ENCODE measurements at regions not wholly inside any gene's neighbourhood (a gene's known extent, or its start where the extent isn't known, plus 50 kb on each side); places are given as distances from the start of the nearest gene placed in this dataset.

- DNase-seq (ENCODE audit: low read depth): no peak
These were observed 88.3 kb upstream of the PLEKHG7 start for GRCh38 chr12:92614502-92614901.

- DNase-seq (ENCODE audit: low read depth): no peak
These were observed 88.8 kb upstream of the PLEKHG7 start for GRCh38 chr12:92614001-92614400.

DNA sequence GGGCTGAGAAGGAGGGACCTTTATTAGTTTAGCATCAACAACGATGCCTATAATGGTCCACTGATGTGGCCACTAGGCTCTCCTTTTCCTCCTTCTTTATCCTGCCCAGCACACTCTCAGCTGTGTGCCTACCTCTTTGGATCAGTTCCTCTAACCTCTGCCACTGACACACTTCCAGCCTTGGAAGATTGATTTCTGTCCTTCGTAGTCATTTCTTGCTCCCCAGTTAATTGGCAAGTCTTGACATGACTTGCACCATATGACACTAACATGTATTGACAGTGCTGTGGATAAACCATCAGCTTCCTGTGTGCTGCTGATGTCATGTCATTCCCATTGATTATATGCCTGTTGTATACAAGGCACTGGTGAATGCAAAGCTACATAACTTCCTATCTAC, 90.2 kb upstream of the PLEKHG7 start:
- no peak for DNase-seq (ENCODE audit: low read depth)

DNA sequence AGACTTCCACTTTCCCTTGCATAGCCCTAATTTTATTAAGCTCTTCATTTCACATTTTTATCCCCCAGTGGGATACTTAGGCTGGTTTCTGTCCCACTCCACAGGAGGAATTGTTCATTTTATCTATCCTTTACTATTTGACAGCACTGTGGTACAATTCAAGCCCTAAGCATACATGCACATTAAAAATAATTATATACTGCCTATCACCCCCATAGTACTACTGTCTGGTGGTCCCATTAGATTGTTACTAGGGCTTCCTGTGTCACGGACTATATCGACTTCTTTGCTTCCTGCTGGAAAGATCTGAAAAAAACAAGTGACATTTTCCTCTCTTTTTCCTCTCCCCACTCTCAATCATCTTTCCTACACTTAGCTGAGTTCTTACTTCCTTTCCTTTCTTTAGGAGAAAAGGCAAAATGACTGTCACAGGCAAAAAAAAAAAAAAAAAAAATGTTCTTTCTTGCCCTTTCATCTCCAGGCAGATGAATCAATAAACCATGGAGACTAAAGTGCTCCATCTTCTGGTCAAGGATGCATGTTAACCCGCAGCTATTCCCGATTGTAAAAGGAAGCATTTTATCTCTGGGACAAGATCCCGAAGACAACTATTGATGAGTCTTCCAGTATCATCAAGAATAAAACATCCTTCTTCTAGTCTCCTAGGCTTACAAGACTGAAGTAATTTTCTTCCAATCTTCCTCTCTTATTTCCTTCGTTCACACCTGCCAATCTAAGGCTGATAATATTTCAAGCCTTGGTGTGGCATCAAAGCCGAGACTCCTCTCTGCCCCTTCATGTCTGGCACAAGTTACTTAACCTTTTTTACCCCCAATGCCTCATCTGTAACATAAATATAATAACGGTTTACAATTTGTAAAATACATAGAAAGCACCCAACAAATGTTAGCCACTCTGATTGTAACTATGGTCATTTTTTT, 94.4 kb upstream of the PLEKHG7 start:
- DNase-seq (ENCODE audit: low read depth): no peak

- DNase-seq (ENCODE audit: low read depth): no peak
These were observed 95.8 kb upstream of the PLEKHG7 start for GRCh38 chr12:92606956-92607355.

GRCh38 chr12:92605621-92606170, 97.1 kb upstream of the PLEKHG7 start:
- DNase-seq (ENCODE audit: low read depth): no peak

- DNase-seq (ENCODE audit: low read depth): no peak
These were observed 98.0 kb upstream of the PLEKHG7 start for GRCh38 chr12:92604786-92605185.

- DNase-seq (ENCODE audit: low read depth): no peak
These were observed 98.9 kb upstream of the PLEKHG7 start for GRCh38 chr12:92603741-92604432.

- DNase-seq (ENCODE audit: low read depth): no peak
These were observed 99.7 kb upstream of the PLEKHG7 start for GRCh38 chr12:92602930-92603623.

DNA sequence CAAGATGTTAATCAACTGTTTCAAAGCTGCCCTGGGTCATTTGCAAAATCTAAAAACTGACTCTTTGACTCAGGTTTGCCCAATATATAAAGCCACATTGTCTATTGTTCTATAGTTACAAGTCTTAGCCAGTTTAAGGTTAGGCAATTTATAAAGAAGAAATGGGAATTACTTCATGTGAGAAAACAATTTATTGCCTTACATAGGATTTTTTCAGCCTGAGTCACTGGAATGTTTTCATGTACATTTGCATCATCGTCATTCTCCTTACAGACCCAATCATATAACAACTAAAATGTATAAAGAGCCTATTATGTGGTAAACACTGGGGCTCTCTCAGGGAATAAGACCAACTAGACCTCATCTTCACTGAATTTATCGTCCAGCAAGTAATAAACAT, 100.3 kb upstream of the PLEKHG7 start:
- DNase-seq (ENCODE audit: low read depth): peak; percentile 94

- no peak for DNase-seq (ENCODE audit: low read depth)
These were observed 101.1 kb upstream of the PLEKHG7 start for GRCh38 chr12:92601680-92602079.

GRCh38 chr12:92601176-92601575, 101.6 kb upstream of the PLEKHG7 start:
- no peak for DNase-seq (ENCODE audit: low read depth)

DNA sequence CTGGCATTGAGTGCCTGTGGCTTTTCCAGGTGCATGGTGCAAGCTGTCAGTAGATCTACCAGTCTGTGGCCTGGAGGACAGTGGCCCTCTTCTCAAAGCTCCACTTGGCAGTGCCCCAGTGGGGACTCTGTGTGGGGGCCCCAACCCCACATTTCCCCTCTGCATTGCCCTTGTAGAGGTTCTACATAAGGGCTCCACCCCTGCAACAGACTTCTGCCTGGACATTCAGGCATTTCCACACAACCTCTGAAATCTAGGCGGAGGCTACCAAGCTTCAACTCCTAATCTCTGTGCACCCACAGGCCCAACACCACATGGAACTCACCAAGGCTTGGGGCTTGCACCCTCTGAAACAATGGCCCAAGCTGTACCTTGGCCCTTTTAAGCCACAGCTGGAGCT, 102.7 kb upstream of the PLEKHG7 start:
- no peak for DNase-seq (ENCODE audit: low read depth)

- peak; percentile 80 for DNase-seq (ENCODE audit: low read depth)
These were observed 104.8 kb upstream of the PLEKHG7 start for GRCh38 chr12:92597997-92598396.

- DNase-seq (ENCODE audit: low read depth): no peak
These were observed 105.7 kb upstream of the PLEKHG7 start for GRCh38 chr12:92597118-92597517.

DNA sequence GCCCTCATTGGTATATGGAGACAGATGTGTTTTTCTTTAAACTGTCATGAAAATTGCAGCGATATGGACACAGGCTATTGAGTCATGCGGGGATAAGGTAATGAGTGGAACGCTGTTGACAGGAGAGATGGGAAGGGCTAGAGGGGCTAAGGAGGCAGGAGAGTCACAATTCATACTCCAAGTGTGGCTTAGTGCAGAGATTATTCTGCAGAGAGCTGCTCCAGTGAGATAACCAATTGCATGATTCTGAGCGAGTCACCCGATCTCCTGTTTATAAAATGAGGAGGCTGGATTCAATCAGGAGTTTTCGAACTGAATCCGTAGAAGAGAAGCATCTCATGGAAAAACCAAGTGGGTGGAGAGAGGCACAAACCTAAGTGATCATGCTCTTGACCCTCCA, 106.4 kb upstream of the PLEKHG7 start:
- DNase-seq (ENCODE audit: low read depth): no peak

DNA sequence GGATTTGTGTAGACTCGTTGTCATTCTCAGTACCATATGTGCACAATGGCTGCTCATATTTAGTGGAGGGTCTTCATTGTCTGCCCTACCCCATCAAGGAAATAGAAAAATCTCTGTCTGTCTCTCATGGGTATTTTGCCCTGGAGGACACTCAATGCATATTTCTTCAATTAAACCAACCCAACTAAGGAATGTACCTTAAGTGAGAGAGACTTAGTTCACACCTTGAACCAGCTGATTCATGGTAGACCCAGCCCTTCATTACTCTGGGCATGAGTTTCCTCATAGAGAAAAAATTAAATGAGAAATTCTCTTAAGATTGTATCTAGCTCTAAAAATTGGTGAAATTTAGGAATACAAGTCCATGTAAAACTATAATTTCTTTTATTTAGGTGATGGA, 107.1 kb upstream of the PLEKHG7 start:
- DNase-seq (ENCODE audit: low read depth): no peak

- DNase-seq (ENCODE audit: low read depth): peak; percentile 87
These were observed 108.9 kb upstream of the PLEKHG7 start for GRCh38 chr12:92593734-92594402.

DNA sequence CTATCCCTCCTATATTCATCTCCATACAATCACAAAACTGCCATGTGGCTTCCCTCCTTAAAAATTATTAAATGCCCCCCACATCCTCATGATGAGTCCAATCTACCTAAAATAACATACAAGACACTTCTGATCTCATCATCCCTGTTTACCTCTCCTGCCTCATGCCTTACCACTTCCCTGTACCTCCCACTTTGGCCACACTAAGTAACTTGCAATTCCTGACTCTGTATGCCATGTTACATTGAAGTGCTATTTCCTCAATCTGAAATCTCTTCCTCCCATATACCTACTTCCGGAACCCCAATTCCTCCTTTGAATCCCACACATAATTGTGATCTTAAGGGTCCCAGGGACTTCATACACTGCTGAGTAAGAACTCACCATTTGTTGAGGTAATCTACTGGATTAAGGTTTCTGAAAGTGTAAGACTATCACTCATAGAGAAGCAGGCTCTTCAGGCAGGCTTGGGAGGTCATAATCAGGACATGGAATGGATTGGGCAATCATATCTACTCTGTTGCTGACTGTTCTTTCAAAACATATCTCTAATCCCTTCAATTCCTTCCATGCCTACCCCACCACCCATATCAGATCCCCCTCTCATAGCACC, 117.6 kb upstream of the PLEKHG7 start:
- no peak for DNase-seq (ENCODE audit: low read depth)

DNA sequence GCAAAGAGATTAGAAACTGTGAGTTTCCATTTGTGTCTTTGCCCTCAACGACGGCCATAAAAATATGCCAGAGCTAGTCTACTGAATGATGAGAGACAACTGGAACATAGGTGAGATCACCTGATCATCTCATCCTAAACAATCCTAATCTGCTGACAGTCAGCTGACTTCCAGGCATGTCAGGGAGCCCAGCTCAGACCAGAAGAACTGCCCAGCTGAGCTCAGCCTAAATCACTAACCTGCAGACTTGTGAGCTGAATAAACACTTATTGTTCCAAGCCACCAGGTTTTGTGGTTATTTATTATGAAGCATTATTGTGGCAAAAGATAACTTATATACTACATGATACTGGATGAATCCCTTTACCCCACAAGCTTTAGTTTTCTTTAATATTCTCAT, 118.9 kb upstream of the PLEKHG7 start:
- DNase-seq (ENCODE audit: low read depth): no peak

DNA sequence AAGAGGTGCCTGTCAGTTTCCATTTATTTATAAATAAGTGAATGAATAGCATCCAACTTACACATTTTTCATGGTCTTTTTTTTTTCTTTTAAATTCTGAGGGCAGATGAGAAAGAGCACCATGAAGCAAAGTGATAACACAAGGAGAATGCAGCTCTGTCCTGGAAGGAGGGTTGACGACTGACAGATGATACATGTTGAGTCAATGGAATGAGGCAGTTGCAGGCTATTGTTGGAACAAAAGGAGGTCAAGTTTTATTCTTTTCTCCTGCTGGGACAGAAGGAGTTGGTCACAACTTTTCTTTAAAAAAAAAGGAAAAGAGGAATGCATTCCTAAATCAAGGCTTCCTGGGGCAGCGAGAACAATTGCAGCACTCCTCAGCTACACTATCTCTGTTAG, 119.9 kb upstream of the PLEKHG7 start:
- no peak for DNase-seq (ENCODE audit: low read depth)

Measured in HS-5 (cell line).